DND-41 (cell line): ENCODE measurements at regions not wholly inside any gene's neighbourhood (a gene's known extent, or its start where the extent isn't known, plus 50 kb on each side); places are given as distances from the start of the nearest gene placed in this dataset.

Source experiments
- EZH2 ChIP-seq: IDR thresholded peaks from 3 replicates; pipeline ENCODE4 v1.6.1; 2012; ENCODE audit warnings: borderline replicate concordance, low read depth, mild to moderate bottlenecking, moderate library complexity, low read length, inconsistent platforms; ENCODE audit not compliant: severe bottlenecking
- TF ChIP-seq, protein P1 (sequence below): IDR thresholded peaks from 2 replicates; pipeline ENCODE4 v1.5.1; 2012; ENCODE audit warnings: borderline replicate concordance, low read length, moderate library complexity, mild to moderate bottlenecking; ENCODE audit not compliant: poor library complexity, severe bottlenecking; ENCODE audit errors: extremely low read depth

DNA sequence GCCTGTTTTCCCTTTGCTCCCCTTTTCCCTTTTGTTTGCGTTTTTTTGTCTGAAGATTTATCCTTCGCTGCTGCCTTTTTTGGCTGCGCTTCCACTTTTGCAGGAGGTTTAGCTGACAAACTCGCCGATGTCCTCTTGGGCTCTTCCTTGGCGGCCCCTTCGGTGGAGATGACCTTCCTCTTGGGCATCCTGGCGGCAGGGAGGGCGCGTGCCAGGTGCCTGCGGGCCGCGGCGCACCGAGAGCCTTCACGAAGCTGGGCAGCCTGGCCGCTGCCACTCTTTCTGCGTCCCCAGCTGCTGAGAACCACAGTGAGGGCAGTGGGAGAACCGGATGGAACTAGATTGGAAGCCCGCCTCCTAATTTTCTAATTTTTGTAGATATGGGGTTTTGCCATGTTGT lies 197.1 kb upstream of the C2CD4B start:
- TF ChIP-seq, protein P1, sequence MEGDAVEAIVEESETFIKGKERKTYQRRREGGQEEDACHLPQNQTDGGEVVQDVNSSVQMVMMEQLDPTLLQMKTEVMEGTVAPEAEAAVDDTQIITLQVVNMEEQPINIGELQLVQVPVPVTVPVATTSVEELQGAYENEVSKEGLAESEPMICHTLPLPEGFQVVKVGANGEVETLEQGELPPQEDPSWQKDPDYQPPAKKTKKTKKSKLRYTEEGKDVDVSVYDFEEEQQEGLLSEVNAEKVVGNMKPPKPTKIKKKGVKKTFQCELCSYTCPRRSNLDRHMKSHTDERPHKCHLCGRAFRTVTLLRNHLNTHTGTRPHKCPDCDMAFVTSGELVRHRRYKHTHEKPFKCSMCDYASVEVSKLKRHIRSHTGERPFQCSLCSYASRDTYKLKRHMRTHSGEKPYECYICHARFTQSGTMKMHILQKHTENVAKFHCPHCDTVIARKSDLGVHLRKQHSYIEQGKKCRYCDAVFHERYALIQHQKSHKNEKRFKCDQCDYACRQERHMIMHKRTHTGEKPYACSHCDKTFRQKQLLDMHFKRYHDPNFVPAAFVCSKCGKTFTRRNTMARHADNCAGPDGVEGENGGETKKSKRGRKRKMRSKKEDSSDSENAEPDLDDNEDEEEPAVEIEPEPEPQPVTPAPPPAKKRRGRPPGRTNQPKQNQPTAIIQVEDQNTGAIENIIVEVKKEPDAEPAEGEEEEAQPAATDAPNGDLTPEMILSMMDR: no peak
- no peak for TF ChIP-seq EZH2
